GM12878 (cell line): ENCODE measurements at regions not wholly inside any gene's neighbourhood (a gene's known extent, or its start where the extent isn't known, plus 50 kb on each side); places are given as distances from the start of the nearest gene placed in this dataset.

Experiments
- ATAC-seq: fragments of 200-7000 bp; cut with Tn5 transposase; 3 replicates; pipeline ENCODE4 v1.9.1; 2020; ENCODE audit warnings: mild to moderate bottlenecking, moderate library complexity
- BruUV-seq: library from RNA; stranded (reverse); fragments of 400-500 nt; replicated peaks from 2 replicates; lab custom pipeline; 2021; lab: Mats Ljungman, UMichigan
- CTCF ChIA-PET: fragments of 300-600 bp; sonication (Branson Sonifier 250); formaldehyde crosslinking; extraction: SDS; loops from one replicate; lab custom pipeline; 2021; ENCODE audit warnings: inconsistent platforms; lab: Yijun Ruan, JAX
- POLR2A ChIA-PET: fragments of 350-600 bp; formaldehyde crosslinking; extraction: SDS; loops from one replicate; lab custom pipeline; 2021; ENCODE audit warnings: inconsistent platforms; lab: Charles Lee
- RAD21 ChIA-PET: fragments of 300-600 bp; sonication (Branson Sonifier 250); formaldehyde crosslinking; loops from one replicate; lab custom pipeline; 2023; ENCODE audit warnings: antibody characterized with exemption; ENCODE audit not compliant: unreplicated experiment; lab: Charles Lee
- SMC1A ChIA-PET: fragments of 300-600 bp; sonication (Branson Sonifier 250); formaldehyde crosslinking; loops from one replicate; lab custom pipeline; 2023; ENCODE audit not compliant: unreplicated experiment, uncharacterized antibody; lab: Charles Lee
- DNase-seq: peaks from one replicate; pipeline ENCODE4 v3.0.0-alpha.2; 2011; ENCODE audit warnings: low read depth, low spot score
- FAIRE-seq: peaks from 3 replicates; lab custom pipeline; 2011; peaks lifted over from hg19 to GRCh38; lab: Jason Lieb, UNC
- H2AFZ ChIP-seq: 2 replicates; pipeline ENCODE4 v1.6.0; 2011; ENCODE audit warnings: low read depth, low read length, control low read depth; ENCODE audit not compliant: control insufficient read depth
- H3K27ac ChIP-seq: 2 replicates; pipeline ENCODE4 v1.5.1; 2011; ENCODE audit warnings: control low read depth; ENCODE audit not compliant: control insufficient read depth, insufficient read depth
- H3K27me3 ChIP-seq, 2 experiments: replicated peaks in 1 of 2; 2 replicates each; pipeline versions ENCODE4 v1.6.0 to v1.6.1; 2011; ENCODE audit warnings: low read length in 1 of 2; ENCODE audit not compliant: control insufficient read depth in 2 of 2, insufficient read depth in 2 of 2
- H3K36me3 ChIP-seq, 2 experiments: 2 replicates each; pipeline ENCODE4 v1.5.1; 2011; ENCODE audit warnings: low read length in 1 of 2; ENCODE audit not compliant: control insufficient read depth in 2 of 2, insufficient read depth in 2 of 2
- H3K4me1 ChIP-seq: 2 replicates; pipeline ENCODE4 v1.6.1; 2011; ENCODE audit warnings: mild to moderate bottlenecking, low read length, moderate library complexity, mixed read lengths; ENCODE audit not compliant: control insufficient read depth, insufficient read depth
- H3K4me2 ChIP-seq: 2 replicates; pipeline ENCODE4 v1.6.0; 2011; ENCODE audit warnings: control low read depth; ENCODE audit not compliant: control insufficient read depth, insufficient read depth
- H3K4me3 ChIP-seq: fragments of 200-600 bp; sonication (generic); 2 replicates; pipeline ENCODE4 v1.5.1; 2016
- H3K79me2 ChIP-seq: 2 replicates; pipeline ENCODE4 v1.6.0; 2011; ENCODE audit warnings: low read length; ENCODE audit not compliant: control insufficient read depth, insufficient read depth
- H3K9ac ChIP-seq: 2 replicates; pipeline ENCODE4 v1.8.0; 2011; ENCODE audit warnings: low read length, control low read depth, mixed read lengths; ENCODE audit not compliant: control insufficient read depth, insufficient read depth
- H3K9me3 ChIP-seq: replicated peaks from 3 replicates; pipeline ENCODE4 v1.5.1; 2011; ENCODE audit warnings: mild to moderate bottlenecking, low read length; ENCODE audit not compliant: control insufficient read depth, insufficient read depth
- H4K20me1 ChIP-seq: 2 replicates; pipeline ENCODE4 v1.6.0; 2011; ENCODE audit not compliant: control insufficient read depth, insufficient read depth
- CHD1 ChIP-seq: IDR thresholded peaks from 2 replicates; pipeline ENCODE4 v1.6.1; 2012; ENCODE audit warnings: low read depth, low read length, improper control_type of control experiment
- CREB1 ChIP-seq: IDR thresholded peaks from 2 replicates; pipeline ENCODE4 v1.6.1; 2012; ENCODE audit warnings: low read depth, mild to moderate bottlenecking, inconsistent platforms
- CTCF ChIP-seq, 3 experiments: IDR thresholded peaks in 2 of 3; conservative IDR thresholded peaks in 1 of 3; 2 replicates each; pipeline ENCODE4 v1.5.1; 2011; ENCODE audit warnings: low read depth in 3 of 3, low read length in 3 of 3, mild to moderate bottlenecking in 3 of 3, control low read depth in 2 of 3, moderate library complexity in 2 of 3, inconsistent platforms in 1 of 3, mixed read lengths in 1 of 3; ENCODE audit not compliant: control insufficient read depth in 2 of 3, insufficient read depth in 1 of 3; ENCODE audit errors: extremely low read depth in 1 of 3
- ESRRA ChIP-seq: IDR thresholded peaks from 2 replicates; pipeline ENCODE4 v1.6.1; 2012; ENCODE audit warnings: mild to moderate bottlenecking, low read length, improper control_type of control experiment
- HDAC2 ChIP-seq: fragments of 200-600 bp; sonication (generic); IDR thresholded peaks from 2 replicates; pipeline ENCODE4 v1.6.1; 2017
- HDGF ChIP-seq: fragments of 450-650 bp; IDR thresholded peaks from 2 replicates; pipeline ENCODE4 v1.6.1; 2016; ENCODE audit warnings: antibody characterized with exemption
- IRF5 ChIP-seq: fragments of 450-650 bp; IDR thresholded peaks from 2 replicates; pipeline ENCODE4 v1.6.1; 2017; ENCODE audit warnings: borderline replicate concordance
- NR2F1 ChIP-seq: fragments of 450-650 bp; conservative IDR thresholded peaks from 2 replicates; pipeline ENCODE4 v1.6.1; 2017; ENCODE audit warnings: mild to moderate bottlenecking
- POLR2AphosphoS5 ChIP-seq: IDR thresholded peaks from 2 replicates; pipeline ENCODE4 v1.6.1; 2011; ENCODE audit warnings: mild to moderate bottlenecking, low read length, inconsistent platforms
- RBBP5 ChIP-seq: fragments of 200-600 bp; sonication (generic); conservative IDR thresholded peaks from 2 replicates; pipeline ENCODE4 v1.6.1; 2016
- TCF12 ChIP-seq: IDR thresholded peaks from 2 replicates; pipeline ENCODE4 v1.6.1; 2011; ENCODE audit warnings: low read depth, mild to moderate bottlenecking, low read length
- USF1 ChIP-seq: IDR thresholded peaks from 2 replicates; pipeline ENCODE4 v1.6.1; 2011; ENCODE audit warnings: borderline replicate concordance, low read depth, mild to moderate bottlenecking, moderate library complexity, mixed read lengths, low read length; ENCODE audit not compliant: insufficient read depth; ENCODE audit errors: extremely low read length
- ZNF622 ChIP-seq: fragments of 450-650 bp; IDR thresholded peaks from 2 replicates; pipeline ENCODE4 v1.6.1; 2017; ENCODE audit warnings: mild to moderate bottlenecking, inconsistent platforms
- ZSCAN29 ChIP-seq: fragments of 450-650 bp; IDR thresholded peaks from 2 replicates; pipeline ENCODE4 v1.6.1; 2017; ENCODE audit warnings: mild to moderate bottlenecking, moderate library complexity
- WGBS: methylation state at CpG from one replicate; pipeline ENCODE4 v1.1.6; 2016; ENCODE audit warnings: low lambda C conversion rate; ENCODE audit not compliant: insufficient replicate concordance, insufficient coverage; ENCODE audit errors: missing lambda C conversion rate; 5-methylcytosine and 5-hydroxymethylcytosine counted together
- in situ Hi-C: fragments of 300-500 bp; cut with MboI; formaldehyde crosslinking; loops from 9 replicates; pipeline ENCODE4 v1.14.3; 2018; ENCODE audit warnings: mixed read lengths
- intact Hi-C: fragments of 100-400 bp; cut with micrococcal nuclease; formaldehyde crosslinking; loops from one replicate; pipeline ENCODE4 v1.14.2; 2022; ENCODE audit not compliant: unreplicated experiment

GRCh38 chr12:94756789-94757188 is 106.4 kb upstream of the TMCC3 start:
- ChIA-PET CTCF (interaction anchor here (1.3 kb wide), 1 partner anchor 46 kb away, joined by 7 read pairs; no protein-coding TSS in a partner anchor), SMC1A (interaction anchor here (0.8 to 1.3 kb wide), 2 partner anchors 49 to 195 kb away, joined by 3 read pairs; no protein-coding TSS in a partner anchor), POLR2A (no interaction called here), RAD21 (interaction anchor here (0.7 to 1.6 kb wide), 2 partner anchors 61 to 118 kb away, joined by 3 read pairs; no protein-coding TSS in a partner anchor)
- Histone ChIP-seq H3K4me3 (no peak overlapping the region), H3K27ac (no peak overlapping the region), H3K9me3 (no peaks in the 10 kb centered on the region), H4K20me1 (no peaks in the 10 kb centered on the region), H3K9ac (no peak overlapping the region), H3K4me1 (no peaks in the 10 kb centered on the region), H2AFZ (no peak overlapping the region), H3K79me2 (peaks cover 23% of the 10 kb centered on the region), H3K4me2 (no peak overlapping the region), H3K27me3 (no peaks in the 10 kb centered on the region), H3K36me3 (peaks cover 8 to 13% of the 10 kb centered on the region in 2 experiments)
- DNase-seq (no peak), ATAC-seq (no peak), FAIRE-seq (no peak)
- no TSS peak for BruUV-seq
- in situ Hi-C loops, result no loop called here
- TF ChIP-seq NR2F1, result no peak
- no peak for TF ChIP-seq RBBP5
- TF ChIP-seq HDAC2, result no peak
- no peak for TF ChIP-seq HDGF
- TF ChIP-seq CTCF (IDR thresholded peaks at IDR 0.05 in 2 of 3, conservative IDR thresholded peaks at IDR 0.05 in 1 of 3; ENCODE audit: control insufficient read depth in 2 of 3, extremely low read depth in 1 of 3, insufficient read depth in 1 of 3, low read depth in 3 of 3, low read length in 3 of 3), result no peak
- no peak for TF ChIP-seq TCF12
- no peak for TF ChIP-seq IRF5
- TF ChIP-seq ESRRA, result no peak
- no peak for TF ChIP-seq ZSCAN29
- no peak for TF ChIP-seq ZNF622
- TF ChIP-seq CHD1, result no peak
- no peak for TF ChIP-seq USF1
- no peak for TF ChIP-seq CREB1
- no peak for TF ChIP-seq POLR2AphosphoS5
- intact Hi-C loops, result no loop called here
- WGBS, result 100% methylated on average over 2 of the region's 2 CpGs
